ENCODE measurements at regions not wholly inside any gene's neighbourhood (a gene's known extent, or its start where the extent isn't known, plus 50 kb on each side); places are given as distances from the start of the nearest gene placed in this dataset.

GRCh38 chr15:46576646-46577395 lies 942.0 kb downstream of the SQOR start:
- SMC1A ChIA-PET (ENCODE audit: uncharacterized antibody, unreplicated experiment): no interaction called here

More at GRCh38 chr15:46576646-46577395, 942.0 kb downstream of the SQOR start:
- FAIRE-seq (no peak), ATAC-seq (no peak), DNase-seq (ENCODE audit: low read depth, low spot score) (no peak)
- no peaks in the 10 kb centered on the region for H4K20me1 ChIP-seq (ENCODE audit: control insufficient read depth, insufficient read depth)
- in situ Hi-C loops (cut with MboI): no loop called here
- CTCF ChIA-PET: no interaction called here
- no TSS peak for BruUV-seq (replicated peaks)
- intact Hi-C loops (cut with micrococcal nuclease; ENCODE audit: unreplicated experiment): no loop called here
- no peaks in the 10 kb centered on the region for H3K27me3 ChIP-seq (replicated peaks in 1 of 2; ENCODE audit: control insufficient read depth in 2 of 2, insufficient read depth in 2 of 2, low read length in 1 of 2)
- H3K9me3 ChIP-seq (replicated peaks; ENCODE audit: control insufficient read depth, insufficient read depth, low read length): no peaks in the 10 kb centered on the region
- no peak overlapping the region for H3K4me2 ChIP-seq (ENCODE audit: control insufficient read depth, insufficient read depth)
- H3K79me2 ChIP-seq (ENCODE audit: control insufficient read depth, insufficient read depth, low read length): no peaks in the 10 kb centered on the region
- H3K36me3 ChIP-seq (ENCODE audit: control insufficient read depth in 2 of 2, insufficient read depth in 2 of 2, low read length in 1 of 2): no peaks in the 10 kb centered on the region
- H2AFZ ChIP-seq (ENCODE audit: control insufficient read depth, low read depth, low read length): no peak overlapping the region
- POLR2A ChIA-PET: no interaction called here
- no peak overlapping the region for H3K4me3 ChIP-seq
- WGBS (ENCODE audit: insufficient coverage, insufficient replicate concordance, low lambda C conversion rate, missing lambda C conversion rate): 11% methylated on average over 1 of the region's 1 CpG
- RAD21 ChIA-PET (ENCODE audit: unreplicated experiment): no interaction called here
- TF ChIP-seq STAT3 (IDR thresholded peaks at IDR 0.05; ENCODE audit: low read depth, low read length) (no peak), SREBF2 (IDR thresholded peaks at IDR 0.05; ENCODE audit: low read length) (no peak), SRF (IDR thresholded peaks at IDR 0.05; ENCODE audit: low read depth in 2 of 2, low read length in 2 of 2) (no peak), ZBTB33 (IDR thresholded peaks at IDR 0.05) (no peak), YBX1 (IDR thresholded peaks at IDR 0.05) (no peak)
- TF ChIP-seq, protein P1, sequence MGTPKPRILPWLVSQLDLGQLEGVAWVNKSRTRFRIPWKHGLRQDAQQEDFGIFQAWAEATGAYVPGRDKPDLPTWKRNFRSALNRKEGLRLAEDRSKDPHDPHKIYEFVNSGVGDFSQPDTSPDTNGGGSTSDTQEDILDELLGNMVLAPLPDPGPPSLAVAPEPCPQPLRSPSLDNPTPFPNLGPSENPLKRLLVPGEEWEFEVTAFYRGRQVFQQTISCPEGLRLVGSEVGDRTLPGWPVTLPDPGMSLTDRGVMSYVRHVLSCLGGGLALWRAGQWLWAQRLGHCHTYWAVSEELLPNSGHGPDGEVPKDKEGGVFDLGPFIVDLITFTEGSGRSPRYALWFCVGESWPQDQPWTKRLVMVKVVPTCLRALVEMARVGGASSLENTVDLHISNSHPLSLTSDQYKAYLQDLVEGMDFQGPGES (IDR thresholded peaks at IDR 0.05): no peak
- no peaks in the 10 kb centered on the region for H3K4me1 ChIP-seq (ENCODE audit: control insufficient read depth, insufficient read depth, low read length)
- H3K27ac ChIP-seq (ENCODE audit: control insufficient read depth, insufficient read depth): no peak overlapping the region
- no peak overlapping the region for H3K9ac ChIP-seq (ENCODE audit: control insufficient read depth, insufficient read depth, low read length)

All from GM12878 (cell line).